Activated CD4-positive, CD25-positive, alpha-beta regulatory T cell (primary cell): ENCODE measurements at regions not wholly inside any gene's neighbourhood (a gene's known extent, or its start where the extent isn't known, plus 50 kb on each side); places are given as distances from the start of the nearest gene placed in this dataset.
"Not testable (repeated sequence)": the region's sequence is repeated elsewhere in the genome, so short reads cannot be mapped to it uniquely, and the experiment has no call there.

Source experiments
- DNase-seq, 4 experiments: peaks; one replicate each; lab custom pipeline; 2025; lab: John Stamatoyannopoulos, UW

DNA sequence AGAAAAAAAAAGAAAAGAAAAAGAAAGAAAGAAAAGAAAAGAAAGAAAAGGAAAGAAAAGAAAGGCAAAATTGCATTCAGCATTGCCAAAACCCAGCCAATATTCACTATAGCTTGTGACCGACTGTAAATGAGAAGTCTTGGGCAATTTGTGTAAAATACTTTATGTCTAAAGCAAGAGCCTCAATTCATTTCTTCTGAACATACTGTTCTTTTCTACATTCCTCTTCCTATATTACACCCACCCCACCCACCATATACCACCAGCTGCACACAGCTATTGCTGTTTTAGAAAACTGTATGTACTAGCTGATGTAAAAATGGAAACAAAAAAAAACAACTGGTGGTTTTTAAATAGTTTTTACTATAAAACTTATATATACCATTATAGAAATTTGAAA, 156.9 kb upstream of the TTC29 start:
- no peak for DNase-seq

DNA sequence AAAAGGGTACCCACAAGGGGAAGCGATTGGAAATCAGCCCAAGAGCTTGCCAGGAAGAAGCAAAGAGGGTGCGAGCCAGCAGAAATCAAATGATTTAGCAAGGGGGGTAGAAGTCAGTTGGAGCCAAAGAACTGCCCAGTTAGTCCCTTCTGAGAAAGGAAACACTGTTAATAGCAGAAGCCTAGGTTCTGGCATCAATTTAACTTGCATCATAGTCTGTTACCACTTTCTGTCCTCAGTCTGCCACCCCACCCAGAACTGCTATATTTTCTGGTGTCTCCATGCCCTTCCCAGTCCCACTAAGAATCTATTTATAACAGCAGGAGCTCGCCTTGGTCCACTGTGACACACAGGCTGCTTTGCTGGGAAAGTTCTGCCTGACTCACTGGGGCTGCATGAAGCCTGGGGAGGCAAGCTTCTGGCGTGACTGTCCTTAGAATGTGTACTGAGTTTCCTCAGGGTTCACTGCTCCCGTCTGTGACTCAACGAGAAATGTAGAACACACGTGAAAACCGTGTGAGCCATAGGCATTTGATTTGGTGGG, 157.8 kb upstream of the TTC29 start:
- DNase-seq = no peak

DNA sequence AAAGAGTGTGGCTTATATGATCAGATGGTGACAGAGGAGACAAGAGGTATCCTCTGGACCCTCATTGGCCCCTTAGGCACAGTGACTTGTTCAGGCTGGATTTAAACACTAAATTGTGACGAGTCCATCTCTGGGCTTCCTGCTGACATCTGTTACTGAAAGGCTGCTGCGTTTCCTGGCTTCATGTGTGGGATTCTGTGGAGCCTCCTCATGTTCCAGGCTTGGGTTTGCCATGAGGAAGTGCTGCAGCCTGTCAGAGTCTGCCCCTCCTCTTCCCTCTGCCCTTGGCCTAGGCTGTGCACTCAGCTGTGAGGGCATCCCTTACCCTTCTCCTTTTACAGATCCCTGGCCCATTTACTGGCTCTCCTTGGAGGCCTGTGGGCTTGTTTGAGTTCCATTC, 159.1 kb upstream of the TTC29 start:
- no peak for DNase-seq

DNA sequence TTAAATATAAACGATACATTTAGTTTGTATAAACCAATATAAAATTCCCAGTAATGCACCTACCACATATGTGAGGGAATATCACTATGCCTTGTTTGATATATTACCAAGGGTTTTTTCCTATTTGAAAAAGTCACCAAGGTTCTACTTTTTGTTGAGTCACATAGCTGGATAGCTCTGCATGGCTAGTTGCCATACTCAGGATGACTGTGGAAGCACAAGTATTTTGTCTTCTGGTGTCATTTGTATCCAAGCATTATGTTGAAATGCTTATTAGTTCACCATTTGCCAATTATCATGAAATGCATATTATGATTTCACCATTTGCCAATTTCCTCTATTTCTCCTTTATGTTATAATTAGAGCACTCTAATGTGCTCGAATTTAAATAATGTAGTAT, 162.7 kb upstream of the TTC29 start:
- no peak for DNase-seq

DNA sequence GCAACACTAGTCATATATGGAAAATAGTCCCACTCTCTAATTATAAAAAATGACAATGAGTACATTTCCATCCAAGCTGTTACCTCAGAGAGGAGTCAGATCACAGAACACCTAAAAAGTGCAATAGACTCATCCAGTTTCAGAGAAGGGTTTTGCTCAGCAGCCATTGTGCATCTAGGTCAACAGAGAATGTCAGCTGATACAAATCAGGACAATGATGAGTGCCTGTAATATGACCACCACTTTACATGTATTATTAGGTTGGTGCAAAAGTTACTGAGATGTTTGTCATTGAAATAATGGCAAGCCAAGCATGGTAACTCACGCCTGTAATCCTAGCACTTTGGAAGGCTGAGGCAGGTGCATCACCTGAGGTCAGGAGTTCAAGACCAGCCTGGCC, 164.1 kb upstream of the TTC29 start:
- no peak for DNase-seq

DNA sequence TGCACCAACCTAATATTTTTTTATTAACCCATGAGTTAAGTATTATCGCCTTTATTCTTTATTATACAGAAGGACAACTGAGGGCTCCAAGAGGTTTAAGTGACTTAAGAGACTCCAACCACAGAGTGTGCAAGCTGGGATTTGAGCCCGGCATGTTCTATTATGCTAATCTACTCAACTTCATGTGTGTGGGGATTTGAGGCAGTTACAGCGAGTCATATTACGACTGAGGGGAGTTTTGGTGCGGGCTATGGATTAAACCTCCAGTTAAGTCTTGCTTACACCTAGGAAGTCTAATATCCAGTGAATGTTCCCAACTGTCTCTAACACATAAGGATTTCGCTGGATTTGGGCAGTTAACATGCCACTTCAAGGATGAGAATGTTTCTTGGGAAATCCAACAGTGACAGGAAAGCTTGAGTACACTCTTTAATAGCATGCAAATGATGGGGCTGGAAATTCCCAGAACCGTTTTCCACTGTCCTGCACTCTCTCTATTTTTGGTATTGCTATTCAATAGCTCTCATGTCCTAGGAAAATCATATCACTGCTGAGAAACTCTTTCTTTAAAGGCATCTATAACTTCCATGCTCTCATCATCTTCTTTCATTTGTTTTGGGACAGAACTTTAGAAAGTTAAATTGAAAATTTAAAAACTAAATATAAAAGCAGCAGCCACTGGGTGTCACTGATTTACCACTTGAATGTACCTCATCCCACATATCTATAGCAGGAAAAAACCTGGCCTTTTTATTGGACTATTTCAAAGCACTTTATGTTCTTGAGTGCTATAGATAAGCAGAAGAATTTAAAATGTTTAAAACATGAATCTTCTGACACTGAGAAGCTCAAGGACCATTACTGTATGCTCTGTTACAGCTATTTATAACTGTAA, 165.1 kb upstream of the TTC29 start:
- no peak for DNase-seq

DNA sequence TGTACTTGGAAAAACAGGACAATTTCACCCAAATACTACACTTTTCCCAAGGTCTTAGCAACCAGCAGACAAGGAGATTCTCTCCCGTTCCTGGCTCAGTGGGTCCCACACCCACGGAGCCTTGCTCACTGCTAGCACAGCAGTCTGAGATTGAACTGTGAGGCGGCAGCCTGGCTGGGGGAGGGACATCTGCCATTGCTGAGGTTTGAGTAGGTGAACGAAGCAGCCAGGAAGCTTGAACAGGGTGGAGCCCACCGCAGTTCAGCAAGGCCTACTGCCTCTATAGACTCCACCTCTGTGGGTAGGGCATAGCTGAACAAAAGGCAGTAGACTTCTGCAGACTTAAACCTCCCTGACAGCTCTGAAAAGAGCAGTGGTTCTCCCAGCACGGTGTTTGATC, 166.5 kb upstream of the TTC29 start:
- not testable (repeated sequence) for DNase-seq

DNA sequence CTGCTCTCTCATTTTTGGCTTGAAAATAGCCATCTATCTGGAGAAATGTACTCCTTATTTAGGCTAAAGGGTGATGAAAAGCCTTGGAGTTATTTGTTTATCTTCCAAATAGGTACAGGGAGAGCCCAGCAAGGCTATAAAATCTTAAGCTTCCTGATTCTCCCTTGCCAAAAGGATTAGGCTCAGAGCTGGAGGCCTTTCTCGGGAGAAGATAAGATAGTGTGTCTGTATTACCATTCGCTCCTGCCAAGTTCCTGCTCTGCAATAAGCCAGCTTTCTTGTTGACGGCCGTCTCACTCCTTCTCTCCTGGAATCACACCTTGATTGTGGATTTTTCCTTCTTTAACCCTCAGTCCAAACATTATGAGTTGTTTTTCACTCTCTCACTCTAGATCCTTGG, 171.8 kb upstream of the TTC29 start:
- no peak for DNase-seq

DNA sequence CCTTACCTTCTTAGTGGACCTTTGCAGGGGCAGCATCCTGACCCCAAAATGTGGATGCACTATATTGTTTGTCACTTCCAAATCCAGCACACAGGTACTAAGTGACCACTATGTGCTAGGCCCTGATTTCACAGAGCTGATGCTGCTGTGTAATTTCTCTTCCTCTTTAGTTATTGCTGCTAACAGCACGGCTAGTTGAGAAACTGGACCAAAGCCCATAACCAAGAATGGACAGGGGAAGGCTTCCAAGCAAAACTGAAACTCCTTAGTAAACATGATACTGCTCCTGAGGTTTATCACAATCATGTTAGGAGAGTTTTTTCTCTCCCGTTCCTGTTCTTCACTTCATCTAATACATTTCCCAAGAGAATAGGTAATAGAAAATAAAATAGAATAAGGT, 172.9 kb upstream of the TTC29 start:
- no peak for DNase-seq

DNA sequence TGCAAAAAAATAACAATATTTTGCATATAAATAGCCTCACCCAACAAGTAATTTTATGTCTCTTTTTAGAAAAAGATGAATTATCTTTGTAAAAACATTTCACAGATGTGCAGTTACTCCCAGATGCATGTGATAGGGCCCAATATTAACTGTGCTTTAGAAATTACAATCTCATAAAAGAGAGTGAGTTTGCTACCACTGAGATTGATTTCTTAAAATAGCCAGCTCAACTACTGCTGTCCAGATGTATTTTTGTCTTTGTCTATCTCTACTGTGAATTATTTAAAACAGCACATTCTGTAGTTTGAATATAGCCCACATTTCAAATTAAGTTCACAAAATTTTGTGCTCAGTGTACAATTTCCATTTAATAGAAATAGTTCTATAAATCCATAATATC, 177.0 kb upstream of the TTC29 start:
- DNase-seq = no peak

DNA sequence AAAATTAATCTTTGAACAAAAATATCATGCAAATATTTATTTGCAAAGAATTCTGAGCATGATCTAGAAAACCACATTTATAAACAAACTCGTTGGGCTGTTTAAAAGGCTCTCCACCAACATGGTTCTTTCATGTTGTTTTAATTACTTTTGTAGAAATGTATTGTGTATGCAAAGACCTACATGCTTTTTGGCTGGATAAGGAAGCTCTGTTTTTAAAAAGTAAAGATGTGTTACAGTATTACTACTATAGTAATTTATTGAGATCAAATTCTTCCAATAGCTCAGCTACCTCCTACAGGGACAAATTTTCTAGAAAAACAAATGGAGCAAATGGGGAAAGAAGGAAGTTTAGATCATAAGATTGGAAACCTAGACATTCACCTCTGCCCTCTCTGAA, 177.5 kb upstream of the TTC29 start:
- DNase-seq = no peak

DNA sequence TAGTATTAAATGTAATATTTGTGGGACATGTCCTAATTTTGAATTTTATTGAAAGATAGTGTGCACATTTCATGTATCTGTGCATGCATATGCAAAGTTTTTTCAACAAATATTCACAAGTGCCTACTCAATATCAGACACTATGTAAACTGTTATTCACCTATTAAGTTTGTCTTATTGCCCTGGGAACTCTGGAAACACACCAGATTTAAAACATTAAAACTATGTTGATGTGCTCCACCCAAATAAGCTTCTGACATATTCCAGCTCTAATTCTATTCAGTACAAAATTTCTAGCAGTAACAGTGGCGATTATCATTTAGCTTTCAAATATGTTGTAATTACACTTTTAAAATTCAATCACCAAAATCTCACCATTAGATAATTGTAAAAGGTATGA, 183.1 kb upstream of the TTC29 start:
- no peak for DNase-seq

DNA sequence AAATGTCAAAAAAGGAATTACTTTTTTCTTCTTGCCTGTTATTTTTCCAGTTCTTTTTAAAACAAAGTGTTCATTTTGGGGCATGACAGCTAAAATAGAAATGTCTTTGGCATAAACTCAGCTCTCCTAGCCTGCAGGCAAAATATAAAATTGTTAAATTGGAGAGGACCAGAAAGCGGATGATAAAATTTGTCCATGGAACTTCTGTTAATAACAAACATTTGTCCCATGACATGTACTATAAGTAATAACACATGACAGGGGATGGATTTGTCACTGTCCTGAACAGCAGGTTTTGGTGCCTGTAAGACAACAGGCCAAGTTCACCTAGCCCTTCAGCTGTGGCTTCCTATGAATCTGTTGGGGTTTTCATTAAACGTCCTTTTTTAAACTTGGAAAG, 184.0 kb upstream of the TTC29 start:
- no peak for DNase-seq

DNA sequence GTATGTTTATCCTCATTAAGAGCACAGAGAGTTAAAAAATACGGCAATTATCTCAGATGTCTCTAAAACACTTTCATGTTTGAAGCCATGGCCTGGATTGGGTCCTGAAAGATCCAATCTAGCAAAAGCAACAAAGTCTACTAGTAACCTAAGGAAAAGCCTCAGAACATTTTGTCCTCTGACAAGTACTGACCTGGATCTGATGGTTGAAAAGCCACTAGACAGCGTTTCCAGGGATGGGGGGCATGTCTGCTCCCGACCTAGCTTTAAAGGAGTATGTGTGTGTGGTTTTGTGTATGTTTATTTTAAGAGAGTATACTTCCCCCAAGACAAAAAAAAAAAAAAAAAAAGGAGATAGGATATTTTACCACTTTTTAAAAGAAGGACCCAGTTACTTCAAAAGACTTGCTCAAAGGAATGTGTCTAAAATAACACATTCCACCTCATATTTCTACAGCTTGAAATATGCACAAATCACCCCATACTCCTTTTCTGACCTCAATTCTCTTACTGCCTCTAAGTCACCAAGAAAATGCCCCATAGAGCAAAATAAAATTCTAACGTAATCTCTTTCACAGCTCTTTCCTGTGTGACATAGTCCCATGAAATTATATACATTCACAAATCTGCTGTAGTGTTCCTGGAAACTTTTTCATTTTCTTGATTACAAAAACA, 189.0 kb upstream of the TTC29 start:
- no peak for DNase-seq

DNA sequence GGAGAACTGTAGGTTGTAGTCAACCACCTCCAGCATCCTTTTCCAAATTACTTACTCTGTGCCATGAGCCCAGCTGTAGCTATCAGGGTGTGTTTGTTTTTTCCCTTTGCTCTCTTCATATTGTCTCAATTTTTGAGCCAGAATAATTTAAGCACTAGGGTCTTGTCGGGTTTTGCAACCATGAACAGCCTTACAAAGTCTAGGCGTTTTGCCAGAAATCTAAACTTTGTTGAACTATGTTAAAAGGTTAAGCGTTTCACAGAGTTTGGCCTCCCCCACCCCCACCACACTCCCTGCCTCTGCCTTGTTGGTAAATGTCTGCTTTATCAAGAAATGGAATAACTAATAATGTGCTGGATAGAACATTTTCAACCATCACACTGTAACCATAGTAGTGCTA, 190.6 kb upstream of the TTC29 start:
- DNase-seq = no peak

DNA sequence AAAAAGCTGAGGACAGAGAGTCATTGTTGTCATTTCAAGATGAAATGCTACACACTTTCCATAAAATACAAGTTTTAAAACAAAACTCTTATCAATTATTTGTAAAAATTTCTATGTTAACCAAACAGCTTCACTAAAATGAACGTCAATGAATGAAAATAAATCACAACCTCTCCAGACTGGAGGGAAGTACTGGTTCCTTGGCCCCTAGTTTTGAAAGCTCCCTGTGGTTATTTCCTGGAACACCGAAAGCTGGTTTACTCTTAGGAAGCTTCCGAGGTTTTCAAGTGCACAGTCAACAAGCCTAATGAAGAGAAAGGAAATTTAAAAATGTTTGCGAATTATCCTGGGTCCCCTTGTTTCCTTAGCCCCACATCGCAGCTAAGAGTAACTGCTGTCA, 191.1 kb upstream of the TTC29 start:
- no peak for DNase-seq

DNA sequence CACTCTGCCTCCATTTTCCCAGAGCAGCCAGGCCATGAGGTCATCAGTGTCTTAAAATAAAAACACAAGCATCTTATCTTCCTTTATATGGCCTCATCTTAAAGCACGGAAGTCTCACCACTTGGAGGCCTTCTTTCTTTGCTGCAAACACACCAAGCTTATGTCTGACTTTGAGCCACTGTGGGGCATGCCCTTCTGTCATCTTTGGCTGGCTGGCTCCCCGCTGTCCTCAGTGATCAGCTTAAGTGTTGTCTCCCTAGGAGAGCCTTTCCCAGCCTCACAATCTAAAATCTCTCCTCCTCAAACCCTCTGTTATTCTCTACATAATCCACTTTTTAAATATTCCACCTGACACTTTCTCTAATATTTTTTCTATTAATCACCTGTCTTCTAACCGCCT, 191.6 kb upstream of the TTC29 start:
- no peak for DNase-seq

DNA sequence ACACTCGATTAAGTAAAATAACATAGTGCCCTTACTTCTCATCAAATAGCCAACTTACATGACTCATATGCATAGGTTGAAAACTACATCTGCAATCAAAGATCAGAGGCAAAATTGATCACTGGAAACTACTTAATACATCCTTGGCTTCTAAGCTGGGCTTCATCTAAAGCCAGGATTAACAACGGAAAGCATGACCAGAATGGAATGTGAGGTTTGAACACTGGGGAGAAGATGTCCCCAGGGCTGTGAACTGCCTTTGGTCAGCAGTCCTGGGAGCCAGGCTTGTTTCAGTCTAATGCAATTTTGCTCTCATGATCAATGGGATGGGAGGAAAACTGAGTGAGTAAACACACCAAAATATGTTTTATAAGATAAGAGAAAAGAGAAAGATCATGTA, 192.5 kb upstream of the TTC29 start:
- DNase-seq = no peak

DNA sequence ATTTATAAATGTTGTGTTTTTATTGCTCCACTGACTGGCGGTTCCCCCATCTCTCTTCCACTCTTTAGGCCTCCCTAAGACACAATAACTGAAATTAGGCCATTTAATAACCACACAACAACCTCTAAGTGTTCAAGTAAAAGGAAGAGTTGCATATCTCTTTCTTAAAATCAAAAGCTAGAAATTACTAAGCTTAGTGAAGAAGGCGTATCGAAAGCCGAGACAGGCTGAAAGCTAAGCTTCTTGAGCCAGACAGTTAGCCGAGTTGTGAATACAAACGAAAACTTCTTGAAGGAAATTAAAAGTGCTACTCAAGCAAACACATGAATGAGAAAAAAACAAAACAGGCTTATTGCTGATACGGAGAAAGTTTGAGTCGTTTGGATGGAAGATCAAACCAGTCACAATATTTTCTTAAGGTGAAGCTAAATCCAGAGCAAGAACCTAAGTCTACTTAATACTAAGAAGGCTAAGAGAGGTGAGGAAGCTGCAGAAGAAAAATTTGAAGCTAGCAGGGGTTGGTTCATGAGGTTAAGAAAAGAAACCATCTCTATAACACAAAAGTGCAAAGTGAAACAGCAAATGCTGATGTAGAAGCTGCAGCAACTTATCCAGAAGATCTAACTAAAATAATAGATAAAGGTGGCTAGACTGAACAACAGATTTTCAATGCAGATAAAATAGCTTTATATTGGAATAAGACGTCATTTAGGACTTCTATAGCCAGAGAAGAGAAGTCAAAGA, 194.0 kb upstream of the TTC29 start:
- DNase-seq = no peak

DNA sequence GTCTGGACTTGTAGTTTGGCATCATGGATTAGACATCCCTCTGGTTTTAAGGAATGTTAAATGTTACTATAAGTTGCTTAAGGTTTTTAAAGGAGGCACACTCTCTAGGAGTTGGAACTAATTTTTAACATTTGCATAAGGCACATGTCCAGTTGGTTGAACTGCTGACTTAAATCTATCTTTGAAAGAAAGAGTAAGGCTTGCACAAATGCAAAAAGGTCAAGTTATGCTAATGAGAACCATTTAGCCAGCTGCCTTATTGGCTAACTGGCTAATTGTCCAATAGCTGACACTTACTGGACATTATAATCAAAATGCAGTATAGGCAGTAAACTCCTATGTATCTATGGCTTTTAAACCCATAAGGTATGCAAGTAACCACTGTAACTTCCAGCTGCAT, 206.1 kb upstream of the TTC29 start:
- no peak for DNase-seq

DNA sequence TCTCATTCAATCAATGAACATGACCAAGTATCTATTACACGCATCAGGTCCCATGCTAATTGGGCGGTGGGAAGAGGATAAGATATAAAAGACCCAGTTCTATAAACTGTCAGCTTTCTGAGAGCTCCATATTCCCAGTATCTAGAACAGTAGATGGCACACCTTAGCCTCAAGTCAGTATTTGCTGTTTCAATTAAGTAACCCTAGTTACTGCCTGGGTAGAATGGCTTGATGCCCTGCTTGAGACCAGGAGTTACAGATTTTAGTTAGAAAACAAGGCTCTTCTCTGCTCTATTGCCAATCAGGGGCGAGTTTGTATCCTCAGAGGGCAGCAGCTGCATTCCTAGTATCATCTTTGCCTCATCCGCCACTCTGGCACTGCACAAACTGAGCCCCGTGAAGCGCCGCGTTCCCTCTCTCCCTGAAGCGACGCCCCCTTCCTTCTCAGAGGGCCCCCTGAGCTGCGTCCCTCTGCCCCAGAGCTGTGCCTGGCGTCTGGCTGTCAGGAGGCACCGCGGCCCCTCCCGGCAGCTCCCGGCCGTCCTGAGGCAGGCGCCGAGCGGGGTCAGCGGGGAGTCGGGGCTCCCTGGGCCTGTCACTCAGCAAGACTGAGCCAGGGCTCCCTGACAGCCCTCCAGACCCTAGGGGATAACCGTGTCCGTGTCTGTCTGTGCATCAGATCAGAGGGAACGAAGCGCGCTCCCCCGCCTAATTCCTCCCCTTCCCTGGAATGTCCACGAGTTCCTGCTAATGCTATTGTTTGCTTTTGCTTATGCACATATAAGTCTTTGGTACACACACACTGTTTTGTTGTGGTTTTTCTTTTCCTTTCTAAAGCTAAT, 212.4 kb upstream of the TTC29 start:
- no peak for DNase-seq
